ENCODE measurements at regions not wholly inside any gene's neighbourhood (a gene's known extent, or its start where the extent isn't known, plus 50 kb on each side); places are given as distances from the start of the nearest gene placed in this dataset.

DNA sequence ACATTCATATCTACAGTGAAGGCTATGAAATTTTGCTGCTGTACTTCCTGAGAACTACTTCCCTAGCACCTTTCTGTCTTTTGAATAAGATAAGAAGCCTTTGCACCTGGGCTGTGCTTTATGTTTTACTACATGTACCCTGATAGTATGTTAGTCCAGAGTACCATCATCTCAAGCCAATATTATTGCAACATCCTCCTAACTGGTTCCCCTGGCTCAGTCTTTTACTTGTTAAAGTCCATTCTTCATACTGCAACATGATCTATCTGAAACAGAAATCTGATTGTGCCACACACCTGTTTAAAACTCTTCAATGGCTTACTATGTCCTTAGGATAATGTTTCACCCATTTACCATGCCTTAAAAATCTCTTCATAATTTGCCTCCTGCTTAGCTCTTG is 102.3 kb downstream of the AGTR2 start:
- POLR2A ChIA-PET: no interaction called here
- TF ChIP-seq, protein P1, sequence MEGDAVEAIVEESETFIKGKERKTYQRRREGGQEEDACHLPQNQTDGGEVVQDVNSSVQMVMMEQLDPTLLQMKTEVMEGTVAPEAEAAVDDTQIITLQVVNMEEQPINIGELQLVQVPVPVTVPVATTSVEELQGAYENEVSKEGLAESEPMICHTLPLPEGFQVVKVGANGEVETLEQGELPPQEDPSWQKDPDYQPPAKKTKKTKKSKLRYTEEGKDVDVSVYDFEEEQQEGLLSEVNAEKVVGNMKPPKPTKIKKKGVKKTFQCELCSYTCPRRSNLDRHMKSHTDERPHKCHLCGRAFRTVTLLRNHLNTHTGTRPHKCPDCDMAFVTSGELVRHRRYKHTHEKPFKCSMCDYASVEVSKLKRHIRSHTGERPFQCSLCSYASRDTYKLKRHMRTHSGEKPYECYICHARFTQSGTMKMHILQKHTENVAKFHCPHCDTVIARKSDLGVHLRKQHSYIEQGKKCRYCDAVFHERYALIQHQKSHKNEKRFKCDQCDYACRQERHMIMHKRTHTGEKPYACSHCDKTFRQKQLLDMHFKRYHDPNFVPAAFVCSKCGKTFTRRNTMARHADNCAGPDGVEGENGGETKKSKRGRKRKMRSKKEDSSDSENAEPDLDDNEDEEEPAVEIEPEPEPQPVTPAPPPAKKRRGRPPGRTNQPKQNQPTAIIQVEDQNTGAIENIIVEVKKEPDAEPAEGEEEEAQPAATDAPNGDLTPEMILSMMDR (IDR thresholded peaks at IDR 0.05; ENCODE audit: control extremely low read depth, extremely low read depth, low read depth, missing control alignments): no peak
- CTCF ChIA-PET: no interaction called here
- DNase-seq (ENCODE audit: extremely low spot score): no peak

DNA sequence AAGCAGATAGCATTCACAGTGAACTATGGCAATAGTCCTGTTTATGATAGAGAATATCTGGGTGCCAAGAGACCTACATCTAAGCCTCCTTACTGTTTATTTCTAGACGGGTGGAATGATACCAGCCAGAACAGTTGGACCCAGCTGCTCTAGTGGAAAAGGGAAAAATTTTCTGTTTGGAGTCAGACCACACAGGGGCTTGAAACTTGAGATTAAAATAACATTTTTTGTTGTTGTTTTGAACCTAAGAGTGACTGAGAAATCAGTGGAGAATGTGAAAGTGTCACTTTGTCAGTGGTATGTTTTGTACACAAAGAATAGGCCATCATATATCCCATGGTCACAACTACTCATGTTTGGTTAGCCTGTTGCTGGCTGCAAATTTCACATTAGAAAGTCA is 105.7 kb downstream of the AGTR2 start:
- POLR2A ChIA-PET: no interaction called here
- TF ChIP-seq, protein P1 (IDR thresholded peaks at IDR 0.05; ENCODE audit: control extremely low read depth, extremely low read depth, low read depth, missing control alignments): no peak
- no peak for DNase-seq (ENCODE audit: extremely low spot score)
- CTCF ChIA-PET: no interaction called here

DNA sequence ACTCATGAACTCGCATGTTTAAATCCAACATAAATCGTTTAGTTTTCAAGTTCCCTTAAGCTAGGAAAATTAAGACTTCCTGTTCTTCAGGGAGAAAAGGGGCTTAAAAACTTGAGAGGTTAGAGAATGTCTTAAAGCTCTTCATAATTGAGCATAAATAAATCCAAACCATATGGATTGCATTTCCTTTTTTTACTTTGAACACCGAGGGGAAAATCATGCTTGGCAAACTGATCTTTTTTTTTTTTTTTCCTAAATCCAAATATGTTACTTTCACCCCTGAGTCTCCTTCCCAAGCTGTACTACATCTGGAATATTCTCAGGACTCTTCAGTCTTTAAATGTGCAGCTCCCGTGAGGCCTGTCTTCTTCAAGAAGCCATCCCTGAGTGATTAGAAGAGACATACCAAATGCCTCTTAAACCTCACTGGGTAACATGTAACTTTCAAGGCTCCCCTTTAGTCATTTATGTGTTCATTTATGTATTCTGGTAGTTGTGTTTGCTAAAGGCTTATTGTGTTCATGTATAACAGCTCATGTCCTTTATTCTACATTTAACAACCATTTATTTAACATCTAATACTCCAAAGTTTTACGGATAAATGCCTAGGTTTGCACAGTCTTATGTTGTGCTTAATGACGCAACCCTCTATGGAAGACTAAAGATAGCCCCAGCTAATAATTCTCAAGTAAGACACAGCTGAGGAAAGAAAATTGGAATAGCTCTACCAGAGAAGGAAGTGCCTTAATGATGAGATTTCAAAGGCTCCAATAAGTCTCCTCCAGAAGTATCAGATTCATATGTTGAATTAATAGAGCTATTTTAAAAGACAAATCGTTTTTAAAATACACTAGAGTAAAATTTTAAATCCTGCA is 107.0 kb downstream of the AGTR2 start:
- CTCF ChIA-PET: no interaction called here
- DNase-seq (ENCODE audit: extremely low spot score): no peak
- TF ChIP-seq, protein P1 (IDR thresholded peaks at IDR 0.05; ENCODE audit: control extremely low read depth, extremely low read depth, low read depth, missing control alignments): no peak
- POLR2A ChIA-PET: no interaction called here

DNA sequence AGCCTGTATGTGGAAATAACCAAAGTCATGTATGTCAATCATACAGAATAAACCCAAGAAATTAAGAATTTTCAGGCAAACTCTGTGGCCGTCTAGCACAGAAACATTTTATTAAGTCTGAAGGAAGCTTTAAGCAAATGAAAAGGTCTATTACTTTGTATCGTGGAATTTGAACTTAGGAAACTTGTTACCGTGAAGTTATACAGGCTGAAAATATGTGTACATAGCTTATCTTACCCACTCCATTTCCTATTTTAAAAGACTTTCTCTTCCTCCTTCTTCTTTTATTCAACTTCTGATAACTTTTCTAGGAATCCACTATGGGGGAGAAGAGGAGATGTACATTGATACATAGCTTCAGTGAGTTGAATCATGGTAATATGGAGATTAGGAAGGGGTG is 108.3 kb downstream of the AGTR2 start:
- TF ChIP-seq, protein P1 (IDR thresholded peaks at IDR 0.05; ENCODE audit: control extremely low read depth, extremely low read depth, low read depth, missing control alignments): no peak
- ChIA-PET POLR2A (no interaction called here), CTCF (no interaction called here)
- no peak for DNase-seq (ENCODE audit: extremely low spot score)

DNA sequence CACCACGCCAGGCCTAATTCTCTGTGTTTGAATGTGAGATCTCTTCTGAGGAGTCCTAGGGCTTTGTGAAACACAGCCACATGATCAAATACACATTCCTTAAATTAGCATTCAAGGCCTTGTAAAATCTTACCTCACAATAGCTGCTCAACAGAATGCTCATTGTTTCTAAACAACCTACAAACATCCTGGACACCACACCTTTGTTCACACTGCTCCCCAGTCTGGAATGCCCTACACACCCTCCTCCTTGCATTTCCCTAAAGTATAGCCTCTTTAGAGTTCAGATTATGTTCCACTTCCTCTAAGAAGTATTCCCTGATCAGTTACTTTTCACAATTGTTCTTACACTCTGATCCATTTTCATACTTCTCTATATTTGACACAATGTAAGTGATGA is 110.6 kb downstream of the AGTR2 start:
- POLR2A ChIA-PET: no interaction called here
- no peak for DNase-seq (ENCODE audit: extremely low spot score)
- CTCF ChIA-PET: no interaction called here
- TF ChIP-seq, protein P1 (IDR thresholded peaks at IDR 0.05; ENCODE audit: control extremely low read depth, extremely low read depth, low read depth, missing control alignments): no peak

DNA sequence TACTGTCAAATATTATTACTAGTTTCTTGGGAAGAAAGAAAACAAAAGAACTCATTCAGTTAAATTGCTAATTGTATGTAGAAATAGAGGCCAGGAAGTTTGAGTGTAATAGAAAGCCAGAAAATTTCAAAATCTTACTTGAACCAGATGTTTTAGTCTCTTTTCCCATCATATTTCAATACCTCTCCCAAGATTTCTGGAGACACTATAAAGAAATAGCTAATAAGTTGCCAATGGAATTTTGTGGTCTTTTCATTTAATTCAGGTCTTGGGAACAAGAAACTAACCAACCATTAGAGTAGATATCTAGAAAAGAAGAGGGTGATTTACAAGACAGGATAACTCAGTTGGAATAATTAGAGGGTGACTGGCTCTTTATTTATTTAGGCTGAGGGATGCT is 112.2 kb downstream of the AGTR2 start:
- POLR2A ChIA-PET: no interaction called here
- CTCF ChIA-PET: no interaction called here
- TF ChIP-seq, protein P1 (IDR thresholded peaks at IDR 0.05; ENCODE audit: control extremely low read depth, extremely low read depth, low read depth, missing control alignments): no peak
- no peak for DNase-seq (ENCODE audit: extremely low spot score)

All from GM10248 (cell line).